ENCODE measurements at regions not wholly inside any gene's neighbourhood (a gene's known extent, or its start where the extent isn't known, plus 50 kb on each side); places are given as distances from the start of the nearest gene placed in this dataset.

- no peaks in the 10 kb centered on the region for H3K27me3 ChIP-seq (ENCODE audit: control insufficient read depth, insufficient read depth, low read length)
- no peak overlapping the region for H3K9ac ChIP-seq (ENCODE audit: low read length in 3 of 3)
- intact Hi-C loops (cut with DNase I): no loop called here
- H3K9me3 ChIP-seq (ENCODE audit: control insufficient read depth in 2 of 3, insufficient read depth in 1 of 3, low read length in 3 of 3): no peaks in the 10 kb centered on the region
- H3K27ac ChIP-seq (ENCODE audit: low read depth in 2 of 2, low read length in 2 of 2): no peak overlapping the region
- no peak for DNase-seq
- FAIRE-seq: no peak
- no peaks in the 10 kb centered on the region for H3K4me1 ChIP-seq (ENCODE audit: control insufficient read depth in 2 of 3, insufficient read depth in 2 of 3, low read depth in 1 of 3, low read length in 3 of 3)
- H3K4me3 ChIP-seq (ENCODE audit: low read length in 3 of 3): no peak overlapping the region
- H3K36me3 ChIP-seq (ENCODE audit: control insufficient read depth in 2 of 3, insufficient read depth in 3 of 3, low read length in 3 of 3): no peaks in the 10 kb centered on the region
- TF ChIP-seq CTCF (IDR thresholded peaks at IDR 0.05; ENCODE audit: borderline replicate concordance, extremely low read depth, insufficient read depth): no peak
Measured at GRCh38 chr5:120014535-120014934, 385.2 kb downstream of the FAM170A start.

GRCh38 chr5:120016717-120017382, 387.5 kb downstream of the FAM170A start:
- Histone ChIP-seq H3K27me3 (ENCODE audit: control insufficient read depth, insufficient read depth, low read length) (no peaks in the 10 kb centered on the region), H3K4me3 (ENCODE audit: low read length in 3 of 3) (no peak overlapping the region), H3K9me3 (ENCODE audit: control insufficient read depth in 2 of 3, insufficient read depth in 1 of 3, low read length in 3 of 3) (no peaks in the 10 kb centered on the region), H3K36me3 (ENCODE audit: control insufficient read depth in 2 of 3, insufficient read depth in 3 of 3, low read length in 3 of 3) (no peaks in the 10 kb centered on the region), H3K9ac (ENCODE audit: low read length in 3 of 3) (no peak overlapping the region), H3K4me1 (ENCODE audit: control insufficient read depth in 2 of 3, insufficient read depth in 2 of 3, low read depth in 1 of 3, low read length in 3 of 3) (no peaks in the 10 kb centered on the region), H3K27ac (ENCODE audit: low read depth in 2 of 2, low read length in 2 of 2) (no peak overlapping the region)
- intact Hi-C loops (cut with DNase I): no loop called here
- TF ChIP-seq CTCF (IDR thresholded peaks at IDR 0.05; ENCODE audit: borderline replicate concordance, extremely low read depth, insufficient read depth): no peak
- FAIRE-seq: no peak
- DNase-seq: no peak

- Histone ChIP-seq H3K4me3 (ENCODE audit: low read length in 3 of 3) (no peak overlapping the region), H3K9ac (ENCODE audit: low read length in 3 of 3) (no peak overlapping the region), H3K27me3 (ENCODE audit: control insufficient read depth, insufficient read depth, low read length) (no peaks in the 10 kb centered on the region), H3K9me3 (ENCODE audit: control insufficient read depth in 2 of 3, insufficient read depth in 1 of 3, low read length in 3 of 3) (no peaks in the 10 kb centered on the region), H3K36me3 (ENCODE audit: control insufficient read depth in 2 of 3, insufficient read depth in 3 of 3, low read length in 3 of 3) (no peaks in the 10 kb centered on the region), H3K4me1 (ENCODE audit: control insufficient read depth in 2 of 3, insufficient read depth in 2 of 3, low read depth in 1 of 3, low read length in 3 of 3) (no peaks in the 10 kb centered on the region), H3K27ac (ENCODE audit: low read depth in 2 of 2, low read length in 2 of 2) (no peak overlapping the region)
- DNase-seq (no peak), FAIRE-seq (no peak)
- no peak for TF ChIP-seq CTCF (IDR thresholded peaks at IDR 0.05; ENCODE audit: borderline replicate concordance, extremely low read depth, insufficient read depth)
- intact Hi-C loops (cut with DNase I): no loop called here
Measured at GRCh38 chr5:120017513-120017912, 388.2 kb downstream of the FAM170A start.

GRCh38 chr5:120035181-120035580, 405.8 kb downstream of the FAM170A start:
- DNase-seq (no peak), FAIRE-seq (no peak)
- H3K4me3 ChIP-seq (ENCODE audit: low read length in 3 of 3): no peak overlapping the region
- no peaks in the 10 kb centered on the region for H3K9me3 ChIP-seq (ENCODE audit: control insufficient read depth in 2 of 3, insufficient read depth in 1 of 3, low read length in 3 of 3)
- no peak for TF ChIP-seq CTCF (IDR thresholded peaks at IDR 0.05; ENCODE audit: borderline replicate concordance, extremely low read depth, insufficient read depth)
- no peaks in the 10 kb centered on the region for H3K27me3 ChIP-seq (ENCODE audit: control insufficient read depth, insufficient read depth, low read length)
- intact Hi-C loops (cut with DNase I): no loop called here
- no peaks in the 10 kb centered on the region for H3K4me1 ChIP-seq (ENCODE audit: control insufficient read depth in 2 of 3, insufficient read depth in 2 of 3, low read depth in 1 of 3, low read length in 3 of 3)
- no peak overlapping the region for H3K9ac ChIP-seq (ENCODE audit: low read length in 3 of 3)
- H3K36me3 ChIP-seq (ENCODE audit: control insufficient read depth in 2 of 3, insufficient read depth in 3 of 3, low read length in 3 of 3): no peaks in the 10 kb centered on the region
- H3K27ac ChIP-seq (ENCODE audit: low read depth in 2 of 2, low read length in 2 of 2): no peak overlapping the region
